ENCODE measurements at regions not wholly inside any gene's neighbourhood (a gene's known extent, or its start where the extent isn't known, plus 50 kb on each side); places are given as distances from the start of the nearest gene placed in this dataset.

- Mint-ChIP-seq H3K4me3 (no peak overlapping the region), H3K9me3 (peaks cover 0 to 4% of the 10 kb centered on the region in 2 donors)
- ATAC-seq (replicated peaks) = no peak
Observed at GRCh38 chr6:117206522-117206921, 58.8 kb upstream of the VGLL2 start.

GRCh38 chr6:117206944-117207687 is 58.2 kb upstream of the VGLL2 start:
- H3K27me3 Mint-ChIP-seq = peaks cover 0 to 4% of the 10 kb centered on the region in 2 donors
- no peak overlapping the region for H3K27ac Mint-ChIP-seq
- no peak overlapping the region for H3K4me3 Mint-ChIP-seq
- no peaks in the 10 kb centered on the region for H3K4me1 Mint-ChIP-seq
- ATAC-seq (replicated peaks) (no peak), DNase-seq (no peak)
- peaks cover 0 to 2% of the 10 kb centered on the region in 2 donors for H3K9me3 Mint-ChIP-seq
- no peaks in the 10 kb centered on the region for H3K36me3 Mint-ChIP-seq

More at GRCh38 chr6:117206522-117206921, 58.8 kb upstream of the VGLL2 start:
- DNase-seq = no peak
- H3K27me3 Mint-ChIP-seq = peaks cover 0 to 4% of the 10 kb centered on the region in 2 donors
- H3K36me3 Mint-ChIP-seq = no peaks in the 10 kb centered on the region
- H3K4me1 Mint-ChIP-seq = no peaks in the 10 kb centered on the region
- no peak overlapping the region for H3K27ac Mint-ChIP-seq

GRCh38 chr6:117210279-117210678 is 55.1 kb upstream of the VGLL2 start:
- no peak overlapping the region for H3K27ac Mint-ChIP-seq
- peaks cover 0 to 3% of the 10 kb centered on the region in 2 donors for H3K27me3 Mint-ChIP-seq
- no peak overlapping the region for H3K4me3 Mint-ChIP-seq
- no peaks in the 10 kb centered on the region for H3K4me1 Mint-ChIP-seq
- no peak for DNase-seq
- peaks cover 0 to 2% of the 10 kb centered on the region in 2 donors for H3K9me3 Mint-ChIP-seq
- H3K36me3 Mint-ChIP-seq = no peaks in the 10 kb centered on the region
- ATAC-seq (replicated peaks) = no peak

- Mint-ChIP-seq H3K4me3 (no peak overlapping the region), H3K27me3 (peaks cover 0 to 6% of the 10 kb centered on the region in 2 donors), H3K9me3 (peaks cover 0 to 2% of the 10 kb centered on the region in 2 donors), H3K36me3 (no peaks in the 10 kb centered on the region), H3K27ac (no peak overlapping the region), H3K4me1 (no peaks in the 10 kb centered on the region)
- ATAC-seq (replicated peaks) (peak in 1 of 2 donors; percentile 21), DNase-seq (no peak)
Observed at GRCh38 chr6:117215353-117216090, 49.8 kb upstream of the VGLL2 start.

Measured in stimulated activated naive B cell treated with anti-CD40 and anti-IgM and Interleukin-4, amounts not matched to agents 10 μg/mL and 1 μg/mL and 100 μg/mL, for 72 hours (primary cell).